HG02642 (cell line): ENCODE measurements at regions not wholly inside any gene's neighbourhood (a gene's known extent, or its start where the extent isn't known, plus 50 kb on each side); places are given as distances from the start of the nearest gene placed in this dataset.

ENCODE experiments used
- ATAC-seq: cut with Tn5 transposase; IDR thresholded peaks from one replicate; pipeline ENCODE4 v1.9.1; 2021; ENCODE audit warnings: mild to moderate bottlenecking; ENCODE audit not compliant: unreplicated experiment, poor library complexity

- ATAC-seq = no peak
Measured at GRCh38 chr2:176388861-176389260, 119.6 kb downstream of the MTX2 start.

GRCh38 chr2:176390276-176391147 lies 121.3 kb downstream of the MTX2 start:
- no peak for ATAC-seq

GRCh38 chr2:176391148-176391419 lies 121.8 kb downstream of the MTX2 start:
- ATAC-seq = no peak

GRCh38 chr2:176392249-176392648 lies 123.0 kb downstream of the MTX2 start:
- ATAC-seq = no peak

- ATAC-seq = no peak
Measured at GRCh38 chr2:176392744-176393414, 123.6 kb downstream of the MTX2 start.

- no peak for ATAC-seq
Measured at GRCh38 chr2:176395273-176395854, 126.1 kb downstream of the MTX2 start.

- no peak for ATAC-seq
Measured at GRCh38 chr2:176398243-176399073, 129.2 kb downstream of the MTX2 start.

- no peak for ATAC-seq
Measured at GRCh38 chr2:176399074-176399598, 129.9 kb downstream of the MTX2 start.

- no peak for ATAC-seq
Measured at GRCh38 chr2:176405477-176405876, 136.2 kb downstream of the MTX2 start.

- ATAC-seq = no peak
Measured at GRCh38 chr2:176407706-176408105, 138.5 kb downstream of the MTX2 start.

GRCh38 chr2:176409671-176410070 lies 140.4 kb downstream of the MTX2 start:
- no peak for ATAC-seq

- ATAC-seq = no peak
Measured at GRCh38 chr2:176412136-176412535, 142.9 kb downstream of the MTX2 start.

- ATAC-seq = no peak
Measured at GRCh38 chr2:176413786-176414185, 144.5 kb downstream of the MTX2 start.

- ATAC-seq = no peak
Measured at GRCh38 chr2:176414641-176415040, 145.4 kb downstream of the MTX2 start.

- ATAC-seq = no peak
Measured at GRCh38 chr2:176415174-176415895, 146.1 kb downstream of the MTX2 start.

- ATAC-seq = no peak
Measured at GRCh38 chr2:176415937-176416499, 146.8 kb downstream of the MTX2 start.

- no peak for ATAC-seq
Measured at GRCh38 chr2:176418768-176419167, 149.5 kb downstream of the MTX2 start.

- ATAC-seq = no peak
Measured at GRCh38 chr2:176419591-176420071, 150.4 kb downstream of the MTX2 start.

GRCh38 chr2:176421297-176422050 lies 152.2 kb downstream of the MTX2 start:
- no peak for ATAC-seq
